OCI-LY7 (cell line): ENCODE measurements at regions not wholly inside any gene's neighbourhood (a gene's known extent, or its start where the extent isn't known, plus 50 kb on each side); places are given as distances from the start of the nearest gene placed in this dataset. TPM values are rescaled to one million over a fixed set of nuclear protein-coding genes. Genes with fewer than 3 reads are reported as not detected.

ENCODE experiments used
- BruUV-seq: library from RNA; stranded (reverse); fragments of 400-500 nt; replicated peaks from 2 replicates; lab custom pipeline; 2021; lab: Mats Ljungman, UMichigan
- CTCF ChIA-PET: fragments of 300-600 bp; sonication (Branson Sonifier 250); formaldehyde crosslinking; loops from one replicate; lab custom pipeline; 2022; ENCODE audit warnings: antibody characterized with exemption; ENCODE audit not compliant: unreplicated experiment; lab: Charles Lee
- POLR2A ChIA-PET: fragments of 300-600 bp; sonication (Branson Sonifier 250); formaldehyde crosslinking; loops from one replicate; lab custom pipeline; 2022; ENCODE audit warnings: antibody characterized with exemption; lab: Charles Lee
- DNase-seq: peaks from one replicate; pipeline ENCODE4 v3.0.0-alpha.2; 2015; ENCODE audit warnings: low spot score
- H2AFZ ChIP-seq: fragments of 200-600 bp; sonication (generic), shearing (Covaris generic); 2 replicates; pipeline ENCODE4 v1.6.1; 2014; ENCODE audit warnings: mild to moderate bottlenecking, antibody characterized with exemption, low read length, moderate library complexity
- H3K27ac ChIP-seq: fragments of 200-600 bp; sonication (generic); 2 replicates; pipeline ENCODE4 v1.5.1; 2014; ENCODE audit warnings: mixed run types, low read depth, mild to moderate bottlenecking, moderate library complexity, low read length, inconsistent platforms; ENCODE audit not compliant: poor library complexity, severe bottlenecking
- H3K36me3 ChIP-seq: fragments of 200-600 bp; sonication (generic); 2 replicates; pipeline ENCODE4 v1.6.1; 2014; ENCODE audit warnings: mild to moderate bottlenecking, antibody characterized with exemption, low read length, moderate library complexity, mixed read lengths; ENCODE audit not compliant: insufficient read depth
- H3K4me1 ChIP-seq: fragments of 200-600 bp; sonication (generic); 2 replicates; pipeline ENCODE4 v1.5.1; 2014; ENCODE audit warnings: mild to moderate bottlenecking, low read length; ENCODE audit not compliant: insufficient read depth, poor library complexity, severe bottlenecking
- H3K4me2 ChIP-seq: fragments of 200-600 bp; sonication (generic); 2 replicates; pipeline ENCODE4 v1.6.1; 2014; ENCODE audit warnings: mild to moderate bottlenecking, low read length
- H3K4me3 ChIP-seq: fragments of 200-600 bp; sonication (generic); 2 replicates; pipeline ENCODE4 v1.5.1; 2014; ENCODE audit warnings: mild to moderate bottlenecking, low read depth, low read length; ENCODE audit not compliant: poor library complexity, severe bottlenecking
- H3K79me2 ChIP-seq: fragments of 200-600 bp; sonication (generic); 2 replicates; pipeline ENCODE4 v1.6.1; 2016; ENCODE audit warnings: low read depth, mild to moderate bottlenecking, low read length, moderate library complexity, mixed read lengths; ENCODE audit not compliant: insufficient read depth
- H3K9me2 ChIP-seq: fragments of 200-600 bp; sonication (generic); 2 replicates; pipeline ENCODE4 v1.6.1; 2016; ENCODE audit warnings: mild to moderate bottlenecking, low read length, mixed read lengths; ENCODE audit not compliant: insufficient read depth
- H3K9me3 ChIP-seq: fragments of 200-600 bp; sonication (generic); 2 replicates; pipeline ENCODE4 v1.6.1; 2014; ENCODE audit warnings: mild to moderate bottlenecking, mixed run types, low read length, mixed read lengths
- H4K20me1 ChIP-seq: fragments of 200-600 bp; sonication (generic); 2 replicates; pipeline ENCODE4 v1.6.1; 2014; ENCODE audit warnings: mild to moderate bottlenecking, antibody characterized with exemption, low read length, moderate library complexity, mixed read lengths; ENCODE audit not compliant: insufficient read depth
- EZH2phosphoT487 ChIP-seq: fragments of 200-600 bp; sonication (generic); IDR thresholded peaks from 2 replicates; pipeline ENCODE4 v1.6.1; 2018; ENCODE audit warnings: low read depth, borderline replicate concordance, mild to moderate bottlenecking, mixed run types, antibody characterized with exemption, low read length, moderate library complexity, mixed read lengths
- intact Hi-C: fragments of 100-400 bp; cut with micrococcal nuclease; formaldehyde crosslinking; loops from one replicate; pipeline ENCODE4 v1.10.0; 2022; ENCODE audit not compliant: unreplicated experiment
- small RNA-seq: library from RNA; depleted of rRNA; stranded (forward); fragments of <200 nt; gene quantifications from one replicate; pipeline ENCODE3, GENCODE V24; 2014
- TF ChIP-seq, protein P1 (sequence below): fragments of 200-600 bp; sonication (generic); conservative IDR thresholded peaks from 2 replicates; pipeline ENCODE4 v1.5.1; 2014; ENCODE audit warnings: mild to moderate bottlenecking, antibody characterized with exemption, low read length, moderate library complexity, mixed read lengths

DNA sequence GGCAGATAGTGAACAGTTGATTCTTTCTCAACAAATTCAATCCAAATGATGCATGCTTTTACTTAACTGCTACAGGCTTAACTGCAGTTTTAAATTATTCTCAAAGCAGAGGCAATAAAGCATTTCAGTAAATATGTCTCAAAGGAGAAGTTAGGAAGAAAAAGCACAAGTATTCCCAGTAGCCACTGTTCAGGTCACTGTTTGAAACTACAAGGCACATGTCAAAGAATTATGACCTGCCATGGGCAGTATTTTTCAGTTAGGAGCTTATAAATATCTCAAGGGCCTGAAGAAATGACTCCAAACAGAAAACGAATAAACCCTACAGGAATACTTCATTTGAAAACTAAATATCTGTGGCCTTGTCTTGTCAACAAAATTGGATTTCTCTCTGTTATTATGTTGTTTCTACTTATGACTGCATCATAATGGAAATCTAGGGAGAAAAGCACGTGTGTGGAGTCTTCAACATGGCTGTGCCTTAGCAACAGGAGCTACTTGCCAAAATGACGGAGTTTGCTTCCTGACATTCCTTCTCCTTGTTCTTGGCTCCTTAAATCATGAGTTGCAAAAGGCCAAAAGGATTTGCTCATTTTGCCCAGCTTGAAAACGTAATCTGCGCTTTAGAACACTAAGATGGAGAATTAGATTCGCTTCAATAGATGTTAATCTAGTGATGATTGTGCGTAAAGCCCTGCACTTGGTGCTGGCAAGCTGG is 67.6 kb upstream of the GPR101 start:
- CTCF ChIA-PET: no interaction called here
- Histone ChIP-seq H3K36me3 (no peaks in the 10 kb centered on the region), H3K4me3 (no peak overlapping the region), H3K79me2 (no peaks in the 10 kb centered on the region), H2AFZ (no peak overlapping the region), H3K9me3 (no peaks in the 10 kb centered on the region), H3K27ac (no peak overlapping the region), H4K20me1 (no peaks in the 10 kb centered on the region), H3K4me1 (no peaks in the 10 kb centered on the region), H3K9me2 (no peaks in the 10 kb centered on the region), H3K4me2 (no peak overlapping the region)
- POLR2A ChIA-PET: no interaction called here
- no peak for DNase-seq
- TF ChIP-seq, protein P1, sequence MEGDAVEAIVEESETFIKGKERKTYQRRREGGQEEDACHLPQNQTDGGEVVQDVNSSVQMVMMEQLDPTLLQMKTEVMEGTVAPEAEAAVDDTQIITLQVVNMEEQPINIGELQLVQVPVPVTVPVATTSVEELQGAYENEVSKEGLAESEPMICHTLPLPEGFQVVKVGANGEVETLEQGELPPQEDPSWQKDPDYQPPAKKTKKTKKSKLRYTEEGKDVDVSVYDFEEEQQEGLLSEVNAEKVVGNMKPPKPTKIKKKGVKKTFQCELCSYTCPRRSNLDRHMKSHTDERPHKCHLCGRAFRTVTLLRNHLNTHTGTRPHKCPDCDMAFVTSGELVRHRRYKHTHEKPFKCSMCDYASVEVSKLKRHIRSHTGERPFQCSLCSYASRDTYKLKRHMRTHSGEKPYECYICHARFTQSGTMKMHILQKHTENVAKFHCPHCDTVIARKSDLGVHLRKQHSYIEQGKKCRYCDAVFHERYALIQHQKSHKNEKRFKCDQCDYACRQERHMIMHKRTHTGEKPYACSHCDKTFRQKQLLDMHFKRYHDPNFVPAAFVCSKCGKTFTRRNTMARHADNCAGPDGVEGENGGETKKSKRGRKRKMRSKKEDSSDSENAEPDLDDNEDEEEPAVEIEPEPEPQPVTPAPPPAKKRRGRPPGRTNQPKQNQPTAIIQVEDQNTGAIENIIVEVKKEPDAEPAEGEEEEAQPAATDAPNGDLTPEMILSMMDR: no peak
- TF ChIP-seq EZH2phosphoT487: no peak
- intact Hi-C loops: no loop called here
- no TSS peak for BruUV-seq

Small RNA genes in the stretch of these regions (small RNA-seq; reads per million reads assigned to genes)
- gene AL355309.1: not detected
